ENCODE measurements at regions not wholly inside any gene's neighbourhood (a gene's known extent, or its start where the extent isn't known, plus 50 kb on each side); places are given as distances from the start of the nearest gene placed in this dataset.
"Not testable (repeated sequence)": the region's sequence is repeated elsewhere in the genome, so short reads cannot be mapped to it uniquely, and the experiment has no call there.

DNA sequence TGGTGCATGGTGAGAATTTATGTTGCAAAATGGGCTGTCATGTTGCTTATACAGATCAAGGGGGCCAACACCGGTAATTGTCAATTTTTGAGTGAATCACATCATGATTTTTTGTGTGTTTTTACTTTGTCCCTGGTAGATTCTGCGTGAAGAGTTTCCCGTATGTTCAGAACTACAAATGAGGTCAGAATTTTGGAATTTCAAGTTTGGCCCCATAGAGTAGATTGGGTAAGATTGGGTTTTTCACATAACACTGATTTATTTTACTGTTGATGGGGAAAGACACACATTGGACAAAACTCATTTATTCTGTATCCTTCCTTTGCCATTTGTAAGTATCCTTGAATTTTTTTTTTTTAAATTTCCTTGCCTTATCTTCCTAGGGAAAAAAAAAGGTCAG, 158.5 kb upstream of the MXRA5 start:
- no peak for DNase-seq

DNA sequence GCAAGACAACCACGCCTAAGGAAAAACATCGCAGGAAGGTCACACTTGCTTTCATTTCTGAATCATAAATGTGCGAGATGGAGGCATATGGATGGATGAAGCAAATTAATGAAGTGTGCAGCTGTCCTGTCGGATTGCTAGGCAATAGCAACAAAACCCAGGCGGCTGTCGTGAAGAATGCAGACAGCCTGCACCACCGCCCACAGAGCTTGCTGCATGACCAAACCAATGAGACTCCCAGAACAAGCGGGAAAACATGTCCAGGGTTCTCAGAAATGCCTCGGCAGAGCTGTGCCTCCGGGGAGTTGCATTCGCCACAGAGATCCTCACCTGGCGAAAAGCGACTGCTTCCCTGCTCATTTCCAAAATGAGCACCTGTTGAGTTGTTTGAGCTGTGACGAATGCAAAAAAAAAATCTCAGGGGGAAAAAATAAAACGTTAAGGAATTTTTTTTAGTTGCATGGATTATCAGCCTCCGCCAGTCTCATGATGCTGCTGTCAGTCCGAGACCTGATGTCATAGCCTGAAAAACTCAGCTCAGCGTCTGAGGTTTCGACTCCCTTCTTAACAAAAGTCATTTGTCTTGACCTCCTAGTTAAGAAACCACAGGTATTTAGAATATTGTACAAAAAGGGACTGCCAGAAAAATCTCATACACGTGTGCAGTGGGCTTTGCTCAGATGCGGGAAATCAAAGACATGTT, 155.5 kb upstream of the MXRA5 start:
- no peak for DNase-seq

DNA sequence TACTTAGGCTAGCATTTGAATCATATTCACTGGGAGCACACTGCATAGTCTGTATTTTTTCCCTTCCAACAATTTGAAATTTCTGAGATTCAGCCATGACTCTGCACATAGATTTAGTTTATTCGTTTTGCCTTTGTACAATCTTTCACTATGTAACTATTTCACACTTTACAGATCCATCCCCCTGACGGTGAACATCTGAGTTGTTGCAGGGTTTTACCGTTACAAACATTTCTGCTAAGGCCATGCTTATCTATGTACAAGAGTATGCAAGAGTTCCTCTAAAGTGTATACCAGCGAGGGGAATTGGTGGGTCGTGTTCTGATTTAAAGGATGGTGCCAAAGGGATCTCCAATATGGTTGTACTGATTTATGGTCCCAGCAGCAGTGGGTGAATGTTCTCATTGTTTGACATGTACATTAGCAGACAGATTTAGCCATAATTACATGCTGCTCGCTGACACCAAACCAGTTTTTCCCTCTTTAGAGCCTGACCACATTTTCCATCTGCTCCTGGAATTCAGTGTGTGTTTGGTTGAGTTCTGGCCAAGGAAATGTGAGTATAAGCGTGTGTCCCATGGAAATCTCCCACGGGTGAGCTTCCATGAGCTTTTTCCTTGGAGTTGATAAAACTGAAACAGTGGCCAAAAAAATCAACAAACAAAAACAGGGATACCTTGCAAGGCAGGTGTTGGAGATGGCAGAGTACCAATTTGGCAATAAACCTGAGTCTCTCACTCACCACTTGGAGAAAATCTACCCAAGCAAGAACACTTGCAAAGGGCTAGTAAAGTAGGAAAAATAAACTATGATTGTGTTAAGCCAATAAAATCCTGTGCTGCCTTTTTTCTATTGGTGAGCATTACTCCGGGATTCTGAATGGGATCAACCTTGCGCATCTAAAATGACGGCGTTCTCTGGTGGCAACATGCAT, 149.7 kb upstream of the MXRA5 start:
- not testable (repeated sequence) for DNase-seq

- no peak for DNase-seq
Observed at GRCh38 chrX:3493605-3494004, 147.2 kb upstream of the MXRA5 start.

DNA sequence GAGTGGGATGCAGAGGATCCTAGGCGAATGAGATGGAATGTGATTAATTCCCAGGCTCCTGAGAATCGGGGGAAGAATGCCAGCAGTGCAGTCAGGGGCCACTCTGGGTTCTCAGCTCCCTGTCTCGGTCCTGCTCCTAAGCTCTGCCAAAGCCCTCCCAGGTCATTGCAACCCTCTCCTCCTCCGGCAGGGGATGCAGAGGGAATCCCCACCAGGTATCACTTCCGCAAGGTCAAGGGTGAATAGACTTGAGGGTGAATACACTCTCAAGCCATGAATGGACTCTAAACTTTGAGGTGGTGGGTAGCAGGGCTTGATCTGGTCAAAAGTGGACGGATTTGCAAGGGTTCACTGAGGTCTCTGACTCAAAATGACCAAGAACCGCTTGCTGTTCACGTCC, 139.3 kb upstream of the MXRA5 start:
- DNase-seq = no peak

DNA sequence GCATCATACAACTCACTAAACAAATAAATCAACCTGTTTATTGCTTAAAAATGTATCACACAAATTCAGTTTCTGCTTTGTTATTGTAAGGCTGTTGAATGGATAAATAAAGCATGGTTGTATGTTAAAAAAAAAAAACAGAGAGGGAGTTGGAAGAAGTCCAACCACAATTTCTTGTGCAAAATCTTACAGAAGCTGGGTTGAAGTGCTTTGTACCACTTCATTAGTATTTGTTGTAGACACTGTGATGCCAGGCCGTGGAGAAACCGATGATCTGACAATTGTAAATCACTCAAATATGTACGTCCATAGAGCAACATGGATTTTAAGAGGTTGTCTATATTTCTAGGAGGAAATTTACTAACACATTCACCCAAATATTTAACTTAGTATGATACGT, 132.6 kb upstream of the MXRA5 start:
- no peak for DNase-seq

DNA sequence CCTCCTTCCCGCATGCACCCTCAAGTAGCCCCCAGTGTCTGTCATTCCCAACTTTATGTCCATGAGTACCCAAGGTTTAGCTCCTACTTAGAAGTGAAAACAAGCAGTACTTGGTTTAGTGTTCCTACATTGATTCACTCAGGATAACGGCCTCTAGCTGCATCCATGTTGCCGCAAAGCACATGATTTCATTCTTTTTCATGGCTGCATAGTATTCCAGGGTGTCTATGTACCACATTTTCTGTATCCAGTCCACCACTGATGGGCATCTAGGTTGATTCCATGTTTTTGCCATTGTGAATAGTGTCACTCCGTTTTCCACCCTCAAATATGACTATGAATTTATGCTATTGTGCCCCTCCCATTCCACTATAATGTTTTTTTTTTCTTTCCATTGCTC, 130.5 kb upstream of the MXRA5 start:
- no peak for DNase-seq

GRCh38 chrX:3470211-3470679, 123.8 kb upstream of the MXRA5 start:
- not testable (repeated sequence) for DNase-seq

DNA sequence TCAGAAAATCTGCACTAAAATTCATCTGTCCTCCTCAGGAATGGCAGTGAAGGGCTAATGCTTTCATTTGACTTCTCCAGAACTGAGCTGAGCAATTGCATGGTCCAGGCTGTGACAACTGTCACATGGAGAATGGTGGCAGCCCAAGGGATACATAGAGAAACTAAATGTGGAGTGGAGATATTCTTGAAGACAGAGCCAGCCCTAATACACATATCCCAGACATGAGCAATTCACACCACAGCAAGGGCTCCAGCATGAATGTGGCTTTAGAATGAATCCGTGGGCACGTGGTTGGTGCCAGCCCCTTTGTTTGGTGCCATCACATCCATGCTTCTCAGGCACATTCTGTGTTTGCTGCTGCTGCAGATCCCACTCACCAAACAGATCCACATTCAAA, 121.6 kb upstream of the MXRA5 start:
- DNase-seq = no peak

DNA sequence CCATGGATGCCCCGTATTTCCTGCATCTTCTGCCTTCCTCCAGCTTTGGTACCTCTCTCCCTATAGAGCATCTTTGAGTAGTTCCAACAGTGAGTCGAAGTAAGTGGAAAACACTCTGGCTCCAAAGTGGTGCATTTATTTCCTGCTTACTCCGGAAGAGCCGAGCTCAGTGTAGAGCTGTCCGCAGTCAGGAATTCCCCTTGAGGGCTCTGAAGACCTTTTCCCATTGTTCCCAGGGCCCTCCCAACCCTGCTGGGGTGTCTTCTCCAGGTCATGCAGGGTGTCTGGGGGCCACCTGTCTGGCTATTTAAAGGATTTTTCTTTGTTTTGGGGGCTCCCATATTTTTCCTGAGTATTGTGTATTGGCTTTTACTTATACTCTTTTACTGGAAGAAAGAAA, 118.6 kb upstream of the MXRA5 start:
- no peak for DNase-seq

DNA sequence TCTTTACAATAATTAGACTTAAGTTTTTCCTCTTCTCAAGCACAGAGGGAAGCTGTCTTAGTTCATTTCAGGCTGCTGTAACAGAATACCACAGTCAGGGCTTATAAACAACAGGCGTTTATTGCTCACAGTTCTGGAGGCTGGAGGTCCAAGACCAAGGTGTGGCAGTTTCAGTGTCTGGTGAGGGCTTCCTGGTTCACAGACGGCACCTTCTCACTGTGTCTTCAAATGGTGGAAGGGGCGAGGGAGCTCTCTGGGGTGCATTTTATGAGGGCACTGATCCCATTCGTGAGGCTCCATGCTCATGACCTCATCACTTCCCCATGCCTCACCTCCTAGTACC, 115.7 kb upstream of the MXRA5 start:
- DNase-seq = no peak

DNA sequence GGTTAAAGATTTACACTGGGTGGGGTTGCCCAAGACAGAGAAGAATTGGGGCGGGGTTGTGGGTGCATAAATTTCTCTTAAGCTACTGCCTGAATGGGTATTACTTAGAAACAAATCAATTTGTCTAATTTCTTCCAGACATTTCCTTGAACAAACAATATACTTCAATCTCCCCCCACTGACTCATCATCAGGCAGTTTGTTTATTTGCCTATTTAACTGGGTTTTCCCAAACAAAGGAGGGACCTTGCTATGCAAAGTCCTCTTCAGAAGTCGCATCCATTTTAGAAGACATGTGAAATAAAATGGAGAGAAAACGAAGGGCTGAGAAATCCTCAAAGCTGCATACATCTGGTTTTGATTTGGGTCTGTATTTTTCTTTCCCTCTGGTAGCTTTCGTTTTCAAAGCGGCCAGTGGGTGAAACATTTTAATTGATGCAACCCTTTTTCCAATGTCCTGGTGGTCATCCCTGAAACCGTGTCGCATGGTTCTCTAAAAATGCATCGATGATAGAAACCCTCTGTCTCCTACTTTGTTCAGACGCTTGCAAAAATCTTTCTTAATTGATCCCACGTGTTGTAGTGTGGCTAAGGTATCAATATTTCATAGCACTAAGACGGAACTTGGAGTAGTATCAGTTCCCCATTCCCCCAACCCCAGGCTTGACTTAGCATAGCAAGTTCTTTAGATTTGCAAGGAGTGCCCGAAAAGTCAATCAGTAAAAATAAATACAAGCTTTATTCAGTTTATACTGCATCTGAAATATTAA, 115.1 kb upstream of the MXRA5 start:
- no peak for DNase-seq

GRCh38 chrX:3455796-3456195, 109.3 kb upstream of the MXRA5 start:
- DNase-seq = no peak

GRCh38 chrX:3451571-3451970, 105.1 kb upstream of the MXRA5 start:
- DNase-seq = no peak

- DNase-seq = no peak
Observed at GRCh38 chrX:3450881-3451570, 104.6 kb upstream of the MXRA5 start.

DNA sequence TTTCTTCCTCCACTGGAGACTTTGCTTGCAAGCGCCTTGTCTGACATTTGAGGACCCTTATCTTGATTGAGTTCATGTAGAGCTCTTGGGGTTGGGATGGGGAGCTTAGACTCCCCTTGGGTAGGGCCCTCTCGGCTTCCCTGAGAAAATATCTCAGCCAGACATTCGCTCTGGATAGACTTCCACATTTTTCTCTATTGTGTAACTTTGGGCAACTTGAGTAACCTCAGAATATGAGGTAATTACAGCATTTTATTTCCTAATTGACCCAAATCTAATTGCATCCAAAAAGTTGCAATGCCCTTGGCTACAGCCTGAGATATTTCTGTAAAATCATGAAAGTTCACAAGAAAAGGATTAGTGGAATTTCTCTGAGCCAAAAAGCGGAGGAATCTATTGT, 102.8 kb upstream of the MXRA5 start:
- no peak for DNase-seq

DNA sequence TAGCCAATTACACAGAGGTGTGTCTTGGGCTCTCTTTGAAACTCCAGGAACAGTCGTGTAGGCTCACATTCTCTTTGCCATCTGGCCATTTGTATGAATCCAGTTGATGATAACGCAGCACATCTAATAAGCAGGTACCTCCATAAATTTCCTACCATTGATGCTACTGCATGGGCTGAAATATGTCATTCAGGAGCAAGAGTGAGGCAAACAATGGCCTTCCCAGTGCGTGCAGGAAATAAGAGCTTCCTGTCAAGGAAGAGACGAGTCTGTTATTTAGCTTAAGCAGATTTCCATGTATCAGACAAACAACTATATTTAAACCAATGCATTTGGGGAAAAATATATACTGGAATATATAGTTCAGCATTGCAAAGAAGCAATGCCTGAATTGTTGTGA, 102.1 kb upstream of the MXRA5 start:
- no peak for DNase-seq

DNA sequence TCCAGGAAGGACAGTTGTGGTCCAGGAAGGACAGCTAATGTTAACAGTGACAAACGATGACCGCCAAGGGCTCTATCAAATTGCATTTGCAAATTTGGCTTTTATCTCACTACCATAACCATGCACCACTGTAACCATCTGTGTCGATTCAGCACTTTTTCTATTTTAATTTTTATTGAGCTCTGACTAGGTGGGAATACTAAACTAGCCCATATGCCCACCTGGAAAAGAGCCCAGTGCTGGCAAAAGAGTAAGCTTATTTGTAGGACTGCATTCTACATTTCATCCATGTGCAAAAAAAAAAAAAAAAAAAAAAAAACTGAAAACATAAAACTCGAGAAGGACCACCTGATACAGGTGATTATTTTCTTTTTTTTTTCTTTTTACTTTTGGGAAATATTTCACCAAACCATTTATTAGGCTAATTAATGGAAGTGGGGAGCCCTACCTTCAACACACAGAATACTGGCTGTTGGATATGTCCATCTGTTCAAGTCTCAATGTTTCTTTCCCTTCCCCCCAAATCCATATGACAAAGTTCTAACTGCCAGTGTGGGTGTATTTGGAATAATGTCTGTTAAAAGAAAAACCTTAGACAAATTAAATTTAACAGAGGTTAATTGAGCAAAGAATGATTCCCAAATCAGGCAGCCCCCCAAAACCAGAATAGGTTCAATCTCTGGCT, 99.5 kb upstream of the MXRA5 start:
- no peak for DNase-seq

GRCh38 chrX:3443184-3443583, 96.7 kb upstream of the MXRA5 start:
- no peak for DNase-seq

DNA sequence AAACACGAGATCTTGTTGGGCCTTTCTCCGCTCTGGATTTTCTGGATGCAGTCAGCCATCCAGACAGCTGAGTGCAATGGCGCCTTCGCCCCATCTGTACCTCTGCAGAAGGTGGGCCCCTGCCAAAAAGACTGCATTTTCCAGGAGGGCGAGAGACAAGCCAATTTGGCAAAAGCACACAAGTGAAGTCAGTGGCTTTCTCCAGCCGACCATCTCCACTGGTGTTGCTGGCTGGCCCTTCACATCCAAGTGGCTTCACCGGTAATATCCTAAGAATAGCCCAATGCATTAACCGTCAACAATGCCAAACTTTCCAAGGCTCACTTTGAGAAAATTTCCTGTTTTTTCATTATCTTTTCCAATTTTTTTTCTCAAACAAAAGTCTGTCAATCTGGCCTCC, 96.2 kb upstream of the MXRA5 start:
- no peak for DNase-seq

DNA sequence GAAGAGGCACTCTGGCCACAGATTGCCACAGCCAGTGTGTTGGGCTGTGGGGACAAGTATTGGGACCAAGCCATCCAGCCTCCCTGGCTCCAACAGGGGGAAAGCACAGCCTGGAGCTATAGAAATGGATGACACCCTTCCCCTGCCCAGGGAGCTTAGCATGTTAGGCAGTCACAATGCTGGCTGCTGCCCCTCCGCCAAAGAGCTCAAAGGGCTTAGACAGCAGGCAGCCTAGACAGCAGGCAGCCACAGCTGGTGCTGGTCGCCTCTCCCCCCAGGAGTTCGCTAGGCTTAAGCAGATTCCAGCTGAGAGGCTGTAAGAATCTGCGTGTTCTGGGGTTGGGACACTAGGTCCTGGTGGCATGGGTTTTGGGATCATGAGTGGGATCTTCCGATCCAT, 94.5 kb upstream of the MXRA5 start:
- no peak for DNase-seq

DNA sequence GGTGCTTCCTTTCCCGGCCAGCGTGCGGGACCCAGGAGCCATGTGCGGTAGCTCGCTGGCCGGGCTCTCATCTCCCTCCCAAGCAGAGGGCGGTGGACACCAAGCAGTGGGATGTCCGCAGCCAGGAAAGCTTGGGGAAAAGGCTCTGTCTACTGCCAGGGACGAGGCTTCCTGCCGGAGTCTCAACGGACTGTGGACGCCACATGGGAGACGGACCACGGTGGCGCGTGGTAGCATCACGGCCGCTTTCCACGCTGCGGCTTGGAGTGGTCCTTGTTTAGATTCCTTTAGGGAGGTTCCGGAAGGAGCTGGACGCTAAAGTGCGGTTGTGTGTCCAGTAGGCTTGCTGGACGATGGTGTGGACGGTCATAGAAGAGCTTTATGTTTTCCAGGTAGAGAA, 89.5 kb upstream of the MXRA5 start:
- DNase-seq = not testable (repeated sequence)

Data from NCI-H748 treated with DMSO at 0.1 percent for 48 hours (cell line).